H1 (cell line): ENCODE measurements at regions not wholly inside any gene's neighbourhood (a gene's known extent, or its start where the extent isn't known, plus 50 kb on each side); places are given as distances from the start of the nearest gene placed in this dataset.

Experiments used
- CTCF ChIA-PET: fragments of 300-600 bp; sonication (Branson Sonifier 250); formaldehyde crosslinking; loops from one replicate; lab custom pipeline; 2021; ENCODE audit not compliant: partially characterized antibody; lab: Charles Lee
- POLR2A ChIA-PET: fragments of 300-600 bp; sonication (Branson Sonifier 250); formaldehyde crosslinking; loops from one replicate; lab custom pipeline; 2021; ENCODE audit warnings: inconsistent platforms; ENCODE audit not compliant: partially characterized antibody; lab: Charles Lee
- DNase-seq, 2 experiments: peaks; one replicate each; pipeline versions ENCODE4 v3.0.0 to v3.0.0-alpha.2; 2010 to 2022; ENCODE audit warnings: low spot score in 2 of 2, low read depth in 1 of 2, mixed read lengths in 1 of 2
- FAIRE-seq: peaks from 2 replicates; lab custom pipeline; 2011; peaks lifted over from hg19 to GRCh38; lab: Jason Lieb, UNC
- H2AFZ ChIP-seq: 2 replicates; pipeline ENCODE4 v1.8.1; 2012; ENCODE audit warnings: low read length, inconsistent platforms
- H2AK5ac ChIP-seq: 2 replicates; pipeline ENCODE4 v1.6.1; 2013; ENCODE audit warnings: low read depth, low read length
- H2BK120ac ChIP-seq: replicated peaks from 2 replicates; pipeline ENCODE3; 2013; ENCODE audit warnings: low read depth, low read length, inconsistent platforms
- H2BK12ac ChIP-seq: 2 replicates; pipeline ENCODE4 v1.6.1; 2013; ENCODE audit warnings: low read depth, low read length
- H2BK15ac ChIP-seq: 2 replicates; pipeline ENCODE4 v1.6.1; 2013; ENCODE audit warnings: low read length
- H2BK20ac ChIP-seq: 2 replicates; pipeline ENCODE4 v1.6.1; 2013; ENCODE audit warnings: low read length
- H2BK5ac ChIP-seq: 2 replicates; pipeline ENCODE4 v1.6.1; 2013; ENCODE audit warnings: low read depth, low read length
- H3K14ac ChIP-seq: 2 replicates; pipeline ENCODE4 v1.6.1; 2013; ENCODE audit warnings: inconsistent platforms; ENCODE audit not compliant: insufficient read length
- H3K18ac ChIP-seq: 2 replicates; pipeline ENCODE4 v1.6.1; 2013; ENCODE audit warnings: low read length; ENCODE audit errors: extremely low read depth
- H3K23ac ChIP-seq: 2 replicates; pipeline ENCODE4 v1.6.1; 2013; ENCODE audit warnings: inconsistent platforms; ENCODE audit not compliant: insufficient read length
- H3K23me2 ChIP-seq: 2 replicates; pipeline ENCODE4 v1.6.1; 2013; ENCODE audit warnings: low read depth, low read length
- H3K27ac ChIP-seq: 2 replicates; pipeline ENCODE4 v1.6.1; 2011; ENCODE audit warnings: low read depth, low read length, inconsistent platforms
- H3K27me3 ChIP-seq, 4 experiments: replicated peaks in 1 of 4; 1 replicate in 1 of 4; 2 replicates in 3 of 4; pipeline versions ENCODE4 v1.6.1 to v1.8.1; 2011 to 2013; ENCODE audit warnings: low read length in 3 of 4, mild to moderate bottlenecking in 3 of 4, inconsistent platforms in 2 of 4, mixed read lengths in 2 of 4, moderate library complexity in 1 of 4; ENCODE audit not compliant: control insufficient read depth in 3 of 4, insufficient read depth in 3 of 4; ENCODE audit errors: extremely low read depth in 1 of 4
- H3K36me3 ChIP-seq, 4 experiments: 2 replicates each; pipeline versions ENCODE4 v1.6.1 to v1.8.1; 2011 to 2013; ENCODE audit warnings: mild to moderate bottlenecking in 4 of 4, low read length in 3 of 4, moderate library complexity in 2 of 4, control low read depth in 1 of 4, inconsistent platforms in 1 of 4; ENCODE audit not compliant: insufficient read depth in 4 of 4, control insufficient read depth in 2 of 4
- H3K4ac ChIP-seq: replicated peaks from 2 replicates; pipeline ENCODE3; 2013; ENCODE audit warnings: low read length, low read depth, mixed read lengths, inconsistent platforms; ENCODE audit not compliant: insufficient read length
- H3K4me1 ChIP-seq, 4 experiments: replicated peaks in 1 of 4; 1 replicate in 1 of 4; 2 replicates in 3 of 4; pipeline versions ENCODE4 v1.6.1 to v1.8.1; 2011 to 2013; ENCODE audit warnings: low read length in 3 of 4, inconsistent platforms in 2 of 4, mixed read lengths in 1 of 4; ENCODE audit not compliant: insufficient read depth in 4 of 4, control insufficient read depth in 3 of 4
- H3K4me2 ChIP-seq, 2 experiments: 2 replicates each; pipeline versions ENCODE4 v1.6.1 to v1.8.1; 2011 to 2013; ENCODE audit warnings: low read depth in 2 of 2, low read length in 2 of 2, control low read depth in 1 of 2, inconsistent platforms in 1 of 2, mild to moderate bottlenecking in 1 of 2; ENCODE audit not compliant: insufficient read depth in 1 of 2
- H3K4me3 ChIP-seq, 4 experiments: fragments of 200-600, 300-600 bp in 1 of 4; sonication (generic), shearing (Covaris generic), sonication (Bioruptor Twin) in 1 of 4; 2 replicates each; pipeline versions ENCODE4 v1.5.1 to v1.8.1; 2011 to 2016; ENCODE audit warnings: low read length in 4 of 4, low read depth in 3 of 4, control low read depth in 2 of 4, inconsistent platforms in 2 of 4, mild to moderate bottlenecking in 2 of 4, mixed read lengths in 1 of 4, moderate library complexity in 1 of 4; ENCODE audit not compliant: insufficient read depth in 2 of 4; ENCODE audit errors: extremely low read depth in 1 of 4
- H3K56ac ChIP-seq: replicated peaks from 2 replicates; pipeline ENCODE3; 2013; ENCODE audit warnings: low read depth, mild to moderate bottlenecking, mixed read lengths, low read length, inconsistent platforms; ENCODE audit not compliant: insufficient read length
- H3K79me1 ChIP-seq: 2 replicates; pipeline ENCODE4 v1.6.1; 2013; ENCODE audit warnings: low read depth, low read length, control low read depth
- H3K79me2 ChIP-seq, 2 experiments: 2 replicates each; pipeline versions ENCODE4 v1.6.1 to v1.8.1; 2012 to 2013; ENCODE audit warnings: low read length in 2 of 2, mild to moderate bottlenecking in 2 of 2, inconsistent platforms in 1 of 2; ENCODE audit not compliant: insufficient read depth in 2 of 2, control insufficient read depth in 1 of 2
- H3K9ac ChIP-seq, 4 experiments: replicated peaks in 1 of 4; 1 replicate in 1 of 4; 2 replicates in 3 of 4; pipeline versions ENCODE4 v1.6.1 to v1.8.1; 2011 to 2013; ENCODE audit warnings: low read depth in 3 of 4, low read length in 3 of 4, control low read depth in 2 of 4, mild to moderate bottlenecking in 2 of 4, moderate library complexity in 2 of 4, inconsistent platforms in 1 of 4; ENCODE audit errors: extremely low read depth in 1 of 4
- H3K9me3 ChIP-seq, 2 experiments: 2 replicates each; pipeline versions ENCODE4 v1.6.1 to v1.8.1; 2012 to 2013; ENCODE audit warnings: mild to moderate bottlenecking in 2 of 2, moderate library complexity in 2 of 2, control low read depth in 1 of 2, inconsistent platforms in 1 of 2, low read depth in 1 of 2, low read length in 1 of 2, mixed read lengths in 1 of 2; ENCODE audit not compliant: insufficient read depth in 2 of 2
- H4K20me1 ChIP-seq, 2 experiments: replicated peaks in 1 of 2; 2 replicates each; pipeline versions ENCODE3 to v1.8.1; 2011 to 2013; ENCODE audit warnings: inconsistent platforms in 2 of 2, low read length in 2 of 2, mild to moderate bottlenecking in 1 of 2; ENCODE audit not compliant: insufficient read depth in 2 of 2, control insufficient read depth in 1 of 2
- H4K5ac ChIP-seq: 2 replicates; pipeline ENCODE4 v1.6.1; 2013; ENCODE audit warnings: low read length, low read depth, mixed read lengths, inconsistent platforms; ENCODE audit not compliant: insufficient read length
- H4K8ac ChIP-seq: 2 replicates; pipeline ENCODE4 v1.8.0; 2013; ENCODE audit warnings: mild to moderate bottlenecking, moderate library complexity, low read length, inconsistent platforms; ENCODE audit not compliant: insufficient read depth; ENCODE audit errors: extremely low read depth
- H4K91ac ChIP-seq: replicated peaks from 2 replicates; pipeline ENCODE3; 2013; ENCODE audit warnings: low read length, mixed read lengths, inconsistent platforms; ENCODE audit not compliant: insufficient read length
- NANOG ChIP-seq: IDR thresholded peaks from 2 replicates; pipeline ENCODE4 v1.6.1; 2011; ENCODE audit warnings: low read length, low read depth, mild to moderate bottlenecking, inconsistent platforms; ENCODE audit not compliant: insufficient read depth, poor library complexity, severe bottlenecking
- RAD21 ChIP-seq, 2 experiments: IDR thresholded peaks in 1 of 2; conservative IDR thresholded peaks in 1 of 2; 2 replicates each; pipeline ENCODE4 v1.6.1; 2011; ENCODE audit warnings: low read depth in 2 of 2, low read length in 2 of 2, improper control_type of control experiment in 1 of 2, inconsistent platforms in 1 of 2, mild to moderate bottlenecking in 1 of 2, moderate library complexity in 1 of 2
- RXRA ChIP-seq: IDR thresholded peaks from 2 replicates; pipeline ENCODE4 v1.6.1; 2011; ENCODE audit warnings: low read depth, mild to moderate bottlenecking, low read length, moderate library complexity; ENCODE audit not compliant: insufficient read depth
- TBP ChIP-seq: IDR thresholded peaks from 2 replicates; pipeline ENCODE4 v1.6.1; 2011; ENCODE audit warnings: low read depth, low read length, improper control_type of control experiment
- YY1 ChIP-seq: IDR thresholded peaks from 2 replicates; pipeline ENCODE4 v1.6.1; 2011; ENCODE audit warnings: low read depth, mild to moderate bottlenecking, low read length
- WGBS, 2 experiments: shearing (Covaris generic) in 1 of 2; methylation state at CpG; one replicate each; pipeline versions ENCODE4 v1.1.6 to v1.1.7; 2013 to 2015; ENCODE audit warnings: low lambda C conversion rate in 2 of 2, mixed read lengths in 2 of 2, inconsistent platforms in 1 of 2, low coverage in 1 of 2, missing lambda C conversion rate in 1 of 2; ENCODE audit not compliant: insufficient replicate concordance in 2 of 2, insufficient coverage in 1 of 2, insufficient read length in 1 of 2; ENCODE audit errors: extremely low coverage in 1 of 2, missing lambda C conversion rate in 1 of 2; 5-methylcytosine and 5-hydroxymethylcytosine counted together

DNA sequence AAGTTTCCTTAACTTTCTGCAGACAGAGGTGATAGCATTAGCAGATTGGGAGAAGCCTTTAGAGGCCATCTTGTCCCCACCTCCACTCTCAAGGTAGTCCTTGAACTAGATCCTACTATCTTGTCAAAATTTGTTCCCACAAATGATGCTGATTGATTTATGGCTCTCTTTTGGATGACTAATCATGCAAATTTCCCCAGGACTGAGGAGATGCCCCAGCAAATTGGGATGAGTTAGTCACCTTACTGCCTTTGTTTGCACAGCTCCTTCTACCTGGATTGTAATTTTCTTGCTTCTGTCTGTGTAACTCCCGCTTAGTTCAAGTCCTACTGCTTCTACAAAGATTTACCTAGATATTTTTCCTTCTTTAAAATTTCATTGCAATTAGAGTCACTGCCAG lies 391.4 kb upstream of the CADM1 start:
- Histone ChIP-seq H4K5ac (no peak overlapping the region), H3K23me2 (peaks cover 4% of the 10 kb centered on the region; the same call in 1 of the 2 replicates), H2BK5ac (no peak overlapping the region), H3K79me2 (no peaks in the 10 kb centered on the region), H3K27me3 (no peaks in the 10 kb centered on the region; a peak in 1 of 7 replicates), H3K4me3 (no peak overlapping the region), H3K79me1 (no peaks in the 10 kb centered on the region), H3K9ac (no peak overlapping the region), H3K27ac (no peak overlapping the region), H3K23ac (no peak overlapping the region), H3K14ac (no peak overlapping the region), H2BK12ac (no peak overlapping the region), H2AFZ (no peak overlapping the region), H4K20me1 (no peaks in the 10 kb centered on the region), H3K36me3 (no peaks in the 10 kb centered on the region), H4K8ac (no peak overlapping the region), H3K4ac (no peak overlapping the region), H2BK20ac (no peak overlapping the region), H3K18ac (no peak overlapping the region), H3K9me3 (no peaks in the 10 kb centered on the region), H2BK120ac (no peak overlapping the region), H2AK5ac (no peak overlapping the region), H4K91ac (no peak overlapping the region), H3K4me2 (no peak overlapping the region), H3K4me1 (no peaks in the 10 kb centered on the region), H2BK15ac (no peak overlapping the region), H3K56ac (no peak overlapping the region)
- WGBS, 2 experiments = 100% methylated on average over 1 of the region's 1 CpG; no CpG with 5 or more reads in 1 of the 2 experiments
- ChIA-PET POLR2A (no interaction called here), CTCF (interaction anchor here (0.6 to 4.5 kb wide), 3 partner anchors 9 to 216 kb away, joined by 3 to 22 read pairs (median 3); no protein-coding TSS in a partner anchor)
- FAIRE-seq (no peak), DNase-seq (no peak)
- no peak for TF ChIP-seq RAD21 (IDR thresholded peaks at IDR 0.05 in 1 of 2, conservative IDR thresholded peaks at IDR 0.05 in 1 of 2; ENCODE audit: low read depth in 2 of 2, low read length in 2 of 2)
- no peak for TF ChIP-seq NANOG
- no peak for TF ChIP-seq RXRA
- TF ChIP-seq YY1 = no peak
- no peak for TF ChIP-seq TBP
